Thyroid gland (tissue), 4 donors: ENCODE measurements at regions not wholly inside any gene's neighbourhood (a gene's known extent, or its start where the extent isn't known, plus 50 kb on each side); places are given as distances from the start of the nearest gene placed in this dataset.

Experiments used
- DNase-seq, 2 donors: peaks; one replicate each; pipeline ENCODE4 v3.0.0-alpha.2; 2019
- H3K27ac ChIP-seq, 3 donors: fragments of 200-600 bp; sonication (generic); 1 replicate in 2 of 3; 2 replicates in 1 of 3; pipeline ENCODE4 v1.5.1; 2016 to 2019; ENCODE audit warnings: mild to moderate bottlenecking in 1 of 3, moderate library complexity in 1 of 3
- H3K27me3 ChIP-seq: fragments of 200-600 bp; sonication (generic); one replicate; pipeline ENCODE4 v1.5.1; 2019
- H3K36me3 ChIP-seq, 2 donors: fragments of 200-600 bp; sonication (generic); one replicate each; pipeline ENCODE4 v1.5.1; 2016 to 2019
- H3K4me1 ChIP-seq, 2 donors: fragments of 200-600 bp; sonication (generic); one replicate each; pipeline ENCODE4 v1.5.1; 2017 to 2019
- H3K4me3 ChIP-seq, 3 donors: fragments of 200-600 bp; sonication (generic); replicated peaks in 1 of 3; 1 replicate in 2 of 3; 2 replicates in 1 of 3; pipeline ENCODE4 v1.5.1; 2016; ENCODE audit warnings: mild to moderate bottlenecking in 1 of 3
- H3K9me3 ChIP-seq: fragments of 200-600 bp; sonication (generic); one replicate; pipeline ENCODE4 v1.5.1; 2017
- POLR2A ChIP-seq, 2 donors: fragments of 450-650 bp; IDR thresholded peaks; one replicate each; pipeline ENCODE4 v1.6.1; 2017; ENCODE audit warnings: antibody characterized with exemption in 2 of 2, mild to moderate bottlenecking in 2 of 2, moderate library complexity in 1 of 2
- WGBS, 2 donors: methylation state at CpG; one replicate each; pipeline ENCODE4 v1.1.5; 2017; 5-methylcytosine and 5-hydroxymethylcytosine counted together
- intact Hi-C: fragments of 100-400 bp; cut with DNase I; formaldehyde crosslinking; loops from one replicate; pipeline ENCODE4 v1.15.1; 2023
- TF ChIP-seq, protein P1 (sequence below), 6 experiments: fragments of 200-600 bp in 3 of 6; fragments of 450-650 bp in 3 of 6; sonication (generic) in 3 of 6; IDR thresholded peaks; one replicate each; pipeline ENCODE4 v1.5.1; 2016 to 2019; ENCODE audit warnings: antibody characterized with exemption in 6 of 6, mild to moderate bottlenecking in 2 of 6, inconsistent platforms in 1 of 6, moderate library complexity in 1 of 6

- Histone ChIP-seq H3K4me3 (no peak overlapping the region), H3K4me1 (no peaks in the 10 kb centered on the region), H3K9me3 (no peaks in the 10 kb centered on the region), H3K27ac (no peak overlapping the region), H3K36me3 (no peaks in the 10 kb centered on the region), H3K27me3 (no peaks in the 10 kb centered on the region)
- 100% methylated on average over 1 of the region's 1 CpG for WGBS, 2 donors
- DNase-seq, result no peak
- TF ChIP-seq POLR2A (IDR thresholded peaks at IDR 0.05), result no peak
- TF ChIP-seq, protein P1, sequence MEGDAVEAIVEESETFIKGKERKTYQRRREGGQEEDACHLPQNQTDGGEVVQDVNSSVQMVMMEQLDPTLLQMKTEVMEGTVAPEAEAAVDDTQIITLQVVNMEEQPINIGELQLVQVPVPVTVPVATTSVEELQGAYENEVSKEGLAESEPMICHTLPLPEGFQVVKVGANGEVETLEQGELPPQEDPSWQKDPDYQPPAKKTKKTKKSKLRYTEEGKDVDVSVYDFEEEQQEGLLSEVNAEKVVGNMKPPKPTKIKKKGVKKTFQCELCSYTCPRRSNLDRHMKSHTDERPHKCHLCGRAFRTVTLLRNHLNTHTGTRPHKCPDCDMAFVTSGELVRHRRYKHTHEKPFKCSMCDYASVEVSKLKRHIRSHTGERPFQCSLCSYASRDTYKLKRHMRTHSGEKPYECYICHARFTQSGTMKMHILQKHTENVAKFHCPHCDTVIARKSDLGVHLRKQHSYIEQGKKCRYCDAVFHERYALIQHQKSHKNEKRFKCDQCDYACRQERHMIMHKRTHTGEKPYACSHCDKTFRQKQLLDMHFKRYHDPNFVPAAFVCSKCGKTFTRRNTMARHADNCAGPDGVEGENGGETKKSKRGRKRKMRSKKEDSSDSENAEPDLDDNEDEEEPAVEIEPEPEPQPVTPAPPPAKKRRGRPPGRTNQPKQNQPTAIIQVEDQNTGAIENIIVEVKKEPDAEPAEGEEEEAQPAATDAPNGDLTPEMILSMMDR (IDR thresholded peaks at IDR 0.05), result no peak
- intact Hi-C loops, result no loop called here
Measured at GRCh38 chr12:5374713-5375112, 57.2 kb upstream of the NTF3 start.

DNA sequence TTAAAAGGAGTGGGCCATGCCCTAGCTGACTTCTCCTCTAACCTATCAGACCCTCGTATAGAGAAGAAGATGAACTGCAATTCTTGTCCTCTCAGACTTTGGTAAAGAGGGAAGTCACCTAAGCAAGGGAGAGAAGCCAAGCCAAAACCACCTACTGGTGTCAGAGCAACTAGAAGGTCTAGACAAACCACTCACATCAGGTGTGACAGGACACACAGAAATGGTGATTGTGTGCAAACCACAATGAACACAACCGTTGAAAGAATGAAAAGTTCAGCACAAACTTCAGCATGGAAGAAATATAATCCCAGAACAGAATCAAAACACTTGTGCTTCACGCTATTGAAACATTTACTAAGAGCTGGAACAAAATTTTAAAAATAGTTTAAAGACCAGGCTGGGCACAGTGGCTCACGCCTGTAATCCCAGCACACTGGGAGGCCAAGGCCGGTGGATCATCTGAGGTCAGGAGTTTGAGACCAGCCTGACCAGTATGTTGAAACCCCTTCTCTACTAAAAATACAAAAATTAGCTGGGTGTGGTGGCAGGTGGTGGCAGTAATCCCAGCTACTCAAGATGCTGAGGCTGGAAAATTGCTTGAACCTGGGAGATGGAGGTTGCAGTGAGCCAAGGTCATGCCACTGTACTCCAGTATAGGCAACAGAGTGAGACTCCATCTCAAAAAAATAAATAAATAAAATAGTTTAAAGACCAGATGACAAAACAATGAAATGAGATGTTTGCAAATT, 56.2 kb upstream of the NTF3 start:
- TF ChIP-seq, protein P1 (IDR thresholded peaks at IDR 0.05), result no peak
- DNase-seq, result no peak
- Histone ChIP-seq H3K4me1 (no peaks in the 10 kb centered on the region), H3K36me3 (no peaks in the 10 kb centered on the region), H3K27ac (no peak overlapping the region), H3K9me3 (no peaks in the 10 kb centered on the region), H3K27me3 (no peaks in the 10 kb centered on the region), H3K4me3 (no peak overlapping the region)
- intact Hi-C loops, result no loop called here
- WGBS, 2 donors, result 73% methylated on average over 5 of the region's 5 CpGs

GRCh38 chr12:5376591-5377207, 55.2 kb upstream of the NTF3 start:
- Histone ChIP-seq H3K4me1 (no peaks in the 10 kb centered on the region), H3K4me3 (no peak overlapping the region), H3K9me3 (no peaks in the 10 kb centered on the region), H3K36me3 (no peaks in the 10 kb centered on the region), H3K27me3 (no peaks in the 10 kb centered on the region), H3K27ac (no peak overlapping the region)
- TF ChIP-seq POLR2A (IDR thresholded peaks at IDR 0.05), result no peak
- TF ChIP-seq, protein P1 (IDR thresholded peaks at IDR 0.05), result no peak
- DNase-seq, result no peak
- 65 to 66% methylated on average over 5 of the region's 5 CpGs for WGBS, 2 donors
- intact Hi-C loops, result no loop called here

- H3K36me3 ChIP-seq, result no peaks in the 10 kb centered on the region
- 71 to 89% methylated on average over 12 of the region's 12 CpGs for WGBS, 2 donors
- no peak for TF ChIP-seq POLR2A (IDR thresholded peaks at IDR 0.05)
- no peak overlapping the region for H3K4me3 ChIP-seq
- no peaks in the 10 kb centered on the region for H3K9me3 ChIP-seq
- no peaks in the 10 kb centered on the region for H3K4me1 ChIP-seq
- H3K27me3 ChIP-seq, result no peaks in the 10 kb centered on the region
- intact Hi-C loops, result no loop called here
- no peak overlapping the region for H3K27ac ChIP-seq
- no peak for DNase-seq
Measured at GRCh38 chr12:5377997-5378592, 53.8 kb upstream of the NTF3 start.

DNA sequence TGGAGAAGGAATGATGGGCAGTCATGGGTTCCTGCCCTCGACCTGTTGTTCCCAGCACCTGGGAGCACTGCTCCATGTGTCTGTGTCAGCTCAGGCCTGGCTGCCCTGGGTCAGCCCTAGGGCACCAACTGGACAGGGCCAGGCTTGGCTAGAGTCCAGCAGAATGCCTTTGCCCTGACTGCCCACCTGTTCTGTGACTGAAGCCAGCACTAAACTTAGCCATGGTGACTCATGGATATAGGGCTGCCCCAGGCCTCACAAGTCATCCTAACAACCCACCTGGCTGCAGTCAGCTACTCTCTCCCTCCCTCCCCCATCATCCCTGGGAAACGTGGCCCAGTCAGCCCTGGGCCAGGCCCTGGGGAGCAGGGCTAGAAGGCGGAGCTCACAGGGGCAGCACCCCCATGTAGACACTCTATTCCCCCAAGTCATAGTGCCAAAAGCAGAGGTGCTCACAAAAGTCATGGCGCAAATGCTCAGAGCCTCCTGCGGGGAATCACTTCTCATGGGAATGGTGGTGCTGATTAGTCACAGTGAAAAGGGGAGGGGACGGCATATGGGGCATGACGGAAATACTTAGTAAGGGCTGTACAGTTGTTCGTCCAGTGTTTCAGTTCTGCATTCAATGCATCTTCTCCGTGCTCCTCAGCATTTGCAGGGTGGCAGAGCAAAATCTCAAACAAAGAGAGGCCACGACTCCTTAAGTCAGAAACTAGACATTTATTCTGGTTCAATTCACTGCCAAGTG, 52.0 kb upstream of the NTF3 start:
- intact Hi-C loops, result no loop called here
- Histone ChIP-seq H3K4me1 (no peaks in the 10 kb centered on the region), H3K4me3 (no peak overlapping the region), H3K27me3 (no peaks in the 10 kb centered on the region), H3K9me3 (no peaks in the 10 kb centered on the region), H3K36me3 (no peaks in the 10 kb centered on the region), H3K27ac (no peak overlapping the region)
- no peak for DNase-seq
- WGBS, 2 donors, result 63 to 66% methylated on average over 10 of the region's 10 CpGs
- no peak for TF ChIP-seq POLR2A (IDR thresholded peaks at IDR 0.05)
- TF ChIP-seq, protein P1 (IDR thresholded peaks at IDR 0.05), result no peak
